Cortex of kidney (tissue), 1 donor: ENCODE measurements at regions not wholly inside any gene's neighbourhood (a gene's known extent, or its start where the extent isn't known, plus 50 kb on each side); places are given as distances from the start of the nearest gene placed in this dataset.

Experiments used
- DNase-seq: peaks from one replicate; lab custom pipeline; 2025; lab: John Stamatoyannopoulos, UW

- no peak for DNase-seq
Measured at GRCh38 chr12:30507576-30507975, 188.1 kb downstream of the IPO8 start.

- no peak for DNase-seq
Measured at GRCh38 chr12:30506411-30506810, 189.3 kb downstream of the IPO8 start.

- DNase-seq, result no peak
Measured at GRCh38 chr12:30501718-30502117, 194.0 kb downstream of the IPO8 start.

- no peak for DNase-seq
Measured at GRCh38 chr12:30500532-30500931, 195.1 kb downstream of the IPO8 start.

GRCh38 chr12:30485230-30485890 lies 210.3 kb downstream of the IPO8 start:
- DNase-seq, result no peak

GRCh38 chr12:30484658-30485057 lies 211.0 kb downstream of the IPO8 start:
- no peak for DNase-seq

GRCh38 chr12:30482650-30483049 lies 213.0 kb downstream of the IPO8 start:
- DNase-seq, result no peak

- no peak for DNase-seq
Measured at GRCh38 chr12:30473274-30473673, 222.4 kb downstream of the IPO8 start.

- DNase-seq, result no peak
Measured at GRCh38 chr12:30466093-30466585, 229.5 kb downstream of the IPO8 start.

GRCh38 chr12:30463636-30464035 lies 232.0 kb downstream of the IPO8 start:
- no peak for DNase-seq

- DNase-seq, result no peak
Measured at GRCh38 chr12:30462249-30462648, 233.4 kb downstream of the IPO8 start.

GRCh38 chr12:30461026-30461615 lies 234.5 kb downstream of the IPO8 start:
- no peak for DNase-seq

- DNase-seq, result no peak
Measured at GRCh38 chr12:30458453-30458852, 237.2 kb downstream of the IPO8 start.

- DNase-seq, result no peak
Measured at GRCh38 chr12:30457621-30458289, 237.9 kb downstream of the IPO8 start.

GRCh38 chr12:30450872-30451271 lies 244.8 kb downstream of the IPO8 start:
- no peak for DNase-seq

GRCh38 chr12:30450226-30450625 lies 245.4 kb downstream of the IPO8 start:
- DNase-seq, result no peak

GRCh38 chr12:30448038-30448437 lies 247.6 kb downstream of the IPO8 start:
- no peak for DNase-seq

GRCh38 chr12:30447061-30447750 lies 248.5 kb downstream of the IPO8 start:
- DNase-seq, result no peak

GRCh38 chr12:30442461-30442860 lies 253.2 kb downstream of the IPO8 start:
- DNase-seq, result no peak

GRCh38 chr12:30440826-30441602 lies 254.7 kb downstream of the IPO8 start:
- no peak for DNase-seq

GRCh38 chr12:30439201-30439600 lies 256.5 kb downstream of the IPO8 start:
- DNase-seq, result no peak

GRCh38 chr12:30438601-30439041 lies 257.0 kb downstream of the IPO8 start:
- no peak for DNase-seq
